CD1c-positive myeloid dendritic cell (primary cell): ENCODE measurements at regions not wholly inside any gene's neighbourhood (a gene's known extent, or its start where the extent isn't known, plus 50 kb on each side); places are given as distances from the start of the nearest gene placed in this dataset.

Source experiments
- DNase-seq: peaks from one replicate; pipeline ENCODE4 v3.0.0-alpha.2; 2016; ENCODE audit errors: extremely low spot score

DNA sequence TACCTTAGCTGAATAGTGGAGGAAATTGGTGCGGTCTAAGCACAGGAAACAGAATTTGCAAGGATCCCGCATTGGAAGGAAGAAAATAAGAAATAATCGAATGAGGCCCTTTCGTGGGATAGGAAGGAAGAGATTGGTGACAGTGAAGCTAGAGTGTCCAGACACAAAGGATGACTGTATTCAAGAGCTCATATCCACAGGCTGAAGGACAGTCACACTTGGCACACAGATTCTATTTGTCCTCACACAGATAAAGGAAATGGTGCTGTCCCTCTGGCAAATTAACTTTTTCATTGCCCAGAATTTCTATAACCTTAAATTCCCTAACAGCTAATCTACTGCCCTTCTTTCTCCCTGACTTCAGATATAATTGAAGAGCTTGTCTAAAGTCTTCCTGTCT, 2188.9 kb upstream of the TENM3 start:
- no peak for DNase-seq

DNA sequence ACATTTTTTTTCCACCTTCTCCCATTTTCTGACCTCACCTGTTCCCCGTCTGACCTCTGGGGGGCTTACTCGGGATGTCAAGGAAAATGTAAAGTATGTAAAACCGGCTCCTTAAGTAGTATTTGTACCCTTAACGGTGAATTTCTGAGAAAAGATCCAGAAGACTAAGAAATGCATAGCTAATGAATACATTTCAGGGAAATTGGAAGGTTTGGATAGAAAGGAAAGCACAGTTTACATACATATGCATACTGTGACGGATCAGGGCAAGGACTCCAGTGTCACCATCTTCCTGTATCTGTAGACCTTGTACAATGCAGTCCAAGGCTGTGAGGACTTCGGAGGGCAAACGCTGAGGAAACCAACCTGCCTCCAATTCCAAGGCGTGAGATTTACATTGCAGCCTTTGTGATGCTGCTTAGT, 2185.9 kb upstream of the TENM3 start:
- DNase-seq, result no peak

DNA sequence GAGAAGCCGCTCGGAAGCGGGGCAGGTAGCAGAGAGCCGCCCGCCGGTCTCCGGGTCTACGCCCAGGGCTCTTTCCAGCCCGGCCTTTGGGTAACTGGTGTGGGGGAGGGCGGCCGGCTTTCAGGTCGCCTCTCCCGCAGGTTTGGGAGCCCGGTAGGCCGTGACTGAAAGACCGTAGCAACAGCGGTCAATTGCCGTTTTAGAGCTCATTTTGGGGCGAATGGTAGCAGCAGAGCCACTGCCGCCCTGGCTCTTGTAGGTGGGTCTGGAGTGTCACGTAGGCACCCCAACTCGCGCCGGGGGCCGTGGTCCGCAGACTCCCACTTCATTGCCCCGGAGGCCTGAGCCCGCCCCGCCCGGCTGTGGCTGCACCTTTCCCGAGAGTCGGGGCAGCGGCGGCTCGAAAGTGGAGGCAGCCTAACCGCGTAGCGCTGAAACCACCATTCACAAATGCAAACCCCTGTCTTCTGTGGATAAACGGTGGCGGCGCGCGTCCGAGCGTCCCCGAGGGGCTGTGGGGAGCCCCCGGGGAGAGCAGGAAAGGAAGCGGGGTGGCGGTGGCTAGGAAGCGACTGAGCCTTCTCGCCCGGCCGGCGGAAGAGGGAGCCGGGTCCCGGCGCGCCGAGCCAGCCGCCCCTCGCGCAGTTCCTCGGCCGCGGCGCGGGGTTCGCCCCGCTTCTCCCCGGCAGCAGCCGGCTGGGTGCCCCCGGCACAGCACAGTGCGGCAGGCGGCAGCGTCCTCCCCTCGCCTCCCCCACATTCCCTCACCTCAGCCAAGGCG, 2185.1 kb upstream of the TENM3 start:
- no peak for DNase-seq

- DNase-seq, result no peak
These were observed 2184.4 kb upstream of the TENM3 start for GRCh38 chr4:180058691-180059215.

DNA sequence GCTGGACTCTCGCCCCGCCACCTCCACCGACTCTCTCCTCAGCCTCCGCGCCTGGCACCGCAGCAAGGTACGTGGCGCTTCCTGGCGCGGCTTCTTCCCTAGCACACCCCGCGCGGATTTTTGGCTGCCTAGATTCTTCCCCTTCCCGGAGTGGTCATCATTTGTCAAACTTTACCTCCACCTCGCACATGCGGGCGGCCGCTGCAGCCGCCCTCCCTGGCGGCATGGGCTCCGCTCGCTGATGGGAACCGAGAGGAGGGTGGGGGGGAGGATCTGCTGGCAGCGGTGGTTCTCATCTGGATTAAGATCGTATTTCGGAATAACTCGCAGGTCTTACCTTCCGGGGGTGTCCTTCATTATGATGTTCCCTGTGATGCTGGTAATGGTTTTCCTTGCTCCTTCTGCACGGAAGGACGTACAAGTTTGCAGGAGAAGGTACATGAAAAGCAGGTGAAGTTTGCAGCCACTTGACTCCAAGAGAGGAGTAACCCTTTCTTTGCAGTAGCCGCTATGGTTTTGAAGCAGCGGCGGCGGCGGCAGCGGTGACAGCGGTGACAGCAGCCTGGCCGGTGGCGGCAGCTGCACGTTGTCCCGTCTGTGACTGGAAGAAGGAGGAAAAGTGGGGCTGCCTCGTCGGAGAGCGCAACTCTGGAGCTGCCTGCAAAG, 2183.9 kb upstream of the TENM3 start:
- no peak for DNase-seq

DNA sequence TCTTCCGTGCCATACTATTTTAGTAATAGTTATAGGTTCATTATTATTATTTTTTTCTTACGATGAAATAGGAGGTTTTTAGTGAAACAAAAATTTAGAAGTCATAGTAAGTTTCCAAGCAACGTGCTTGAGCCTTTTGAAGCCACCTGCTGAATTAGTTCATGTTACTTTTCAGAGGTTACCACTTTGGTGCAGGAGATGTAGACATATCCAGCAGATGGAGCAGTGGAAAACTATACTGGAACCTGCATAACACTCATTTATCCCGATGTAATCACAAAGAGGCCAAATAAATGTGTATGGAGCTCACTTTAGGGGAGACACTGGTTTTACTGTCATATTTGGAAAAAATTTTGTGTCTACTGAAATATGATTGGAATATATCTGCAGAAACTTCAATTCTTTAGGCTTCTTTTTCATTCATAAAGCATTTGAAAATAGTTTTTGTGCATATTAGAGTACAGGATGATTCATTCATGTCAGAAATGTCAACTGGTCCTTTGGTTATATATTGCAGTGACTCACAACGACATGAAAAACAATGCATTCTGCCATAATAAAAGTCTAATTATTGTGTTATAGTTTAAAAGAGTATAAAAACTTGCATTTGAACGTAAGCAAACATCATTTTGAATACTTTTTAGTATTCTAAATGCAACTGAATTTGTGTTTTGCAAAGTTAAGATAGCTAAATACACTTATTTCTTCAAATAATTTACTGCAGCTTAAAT, 2182.9 kb upstream of the TENM3 start:
- DNase-seq, result no peak

DNA sequence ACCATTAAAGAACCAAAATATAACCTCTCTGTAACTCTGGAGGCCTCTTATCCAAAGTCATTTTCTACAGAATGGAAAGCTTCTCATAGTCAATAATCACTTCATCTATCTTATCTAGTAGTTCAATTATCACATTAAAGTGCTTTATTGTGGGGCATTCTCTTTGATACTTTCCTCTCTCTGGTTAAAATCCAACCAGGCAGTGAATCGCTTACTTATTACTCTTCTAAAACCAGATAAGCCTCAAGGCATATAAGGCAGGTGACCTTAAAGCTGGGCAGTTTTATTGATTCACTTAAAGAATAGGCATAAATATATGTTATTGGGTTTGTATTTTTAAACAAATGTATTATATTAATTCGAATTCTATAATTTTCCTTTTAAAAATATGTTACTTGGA, 2162.1 kb upstream of the TENM3 start:
- DNase-seq, result no peak

DNA sequence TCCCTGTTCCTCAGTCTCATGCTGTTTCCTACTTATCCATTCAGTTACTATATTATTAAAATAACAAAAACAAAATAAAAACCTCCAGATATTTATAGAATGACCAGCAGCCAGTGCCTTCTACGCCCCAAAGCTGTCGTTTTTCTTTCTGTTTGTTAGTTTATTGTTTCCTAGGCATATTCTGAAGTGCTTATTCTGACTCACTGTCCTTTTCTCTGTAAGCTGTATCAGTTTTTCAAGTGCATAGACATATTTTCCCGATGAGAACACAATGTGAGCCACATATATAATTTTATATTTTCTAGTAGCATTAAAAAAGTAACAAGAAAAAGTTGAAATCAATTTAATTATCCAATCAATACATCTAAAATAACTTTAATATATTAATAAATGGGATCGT, 2158.6 kb upstream of the TENM3 start:
- DNase-seq, result no peak

DNA sequence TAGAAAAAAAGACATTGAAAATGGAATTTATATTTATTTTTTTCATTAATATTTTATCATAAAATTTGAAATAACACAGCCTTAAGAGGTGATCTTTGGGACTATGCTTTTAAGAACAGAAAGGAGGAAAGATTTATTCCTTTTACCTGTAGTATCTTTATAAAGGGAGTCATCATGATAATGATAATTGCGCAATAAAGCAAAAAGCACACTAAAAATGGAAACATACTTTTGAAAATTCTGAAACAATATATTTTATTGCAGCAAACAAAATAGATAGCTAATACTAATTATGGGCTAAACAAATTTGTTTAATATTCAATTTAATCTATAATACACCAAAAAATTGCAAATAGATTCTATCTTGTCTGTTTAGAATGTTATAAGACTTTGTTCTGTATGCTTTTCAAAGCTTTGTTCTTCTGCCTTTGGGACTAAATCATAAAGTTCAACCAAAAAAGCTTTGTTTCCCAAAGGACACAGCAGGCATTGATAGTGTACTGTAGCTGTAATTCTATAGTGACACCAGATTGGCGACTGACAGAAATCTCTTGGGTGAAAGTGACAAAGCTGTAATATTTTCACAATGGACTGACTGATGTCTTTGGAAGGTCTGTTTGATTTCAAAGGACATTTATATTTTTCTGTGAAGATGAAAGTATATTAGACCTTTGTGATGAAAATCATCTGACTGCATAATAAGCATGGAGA, 2156.6 kb upstream of the TENM3 start:
- no peak for DNase-seq

DNA sequence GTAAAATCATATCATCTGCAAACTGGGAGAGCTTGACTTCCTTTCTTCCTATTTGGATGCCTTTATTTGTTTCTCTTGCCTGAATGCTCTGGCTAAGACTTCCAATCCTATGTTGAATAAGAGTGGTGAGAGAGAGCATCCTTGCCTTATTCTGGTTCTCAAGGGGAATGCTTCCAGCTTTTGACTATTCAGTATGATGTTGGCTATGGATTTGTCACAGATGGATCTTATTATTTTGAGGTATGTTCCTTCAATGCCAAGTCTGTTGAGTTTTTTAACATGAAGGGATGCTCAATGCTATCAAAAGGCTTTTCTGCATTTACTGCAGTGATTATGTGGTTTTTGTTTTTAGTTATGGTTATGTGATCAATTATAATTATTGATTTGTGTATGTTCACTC, 2144.6 kb upstream of the TENM3 start:
- no peak for DNase-seq

- peak; percentile 27 for DNase-seq
These were observed 2143.2 kb upstream of the TENM3 start for GRCh38 chr4:180099957-180100356.

GRCh38 chr4:180100433-180101344, 2142.5 kb upstream of the TENM3 start:
- no peak for DNase-seq

GRCh38 chr4:180101348-180102083, 2141.7 kb upstream of the TENM3 start:
- no peak for DNase-seq

- DNase-seq, result no peak
These were observed 2139.4 kb upstream of the TENM3 start for GRCh38 chr4:180103794-180104193.

- no peak for DNase-seq
These were observed 2137.8 kb upstream of the TENM3 start for GRCh38 chr4:180105362-180105761.

GRCh38 chr4:180106122-180106521, 2137.1 kb upstream of the TENM3 start:
- no peak for DNase-seq

DNA sequence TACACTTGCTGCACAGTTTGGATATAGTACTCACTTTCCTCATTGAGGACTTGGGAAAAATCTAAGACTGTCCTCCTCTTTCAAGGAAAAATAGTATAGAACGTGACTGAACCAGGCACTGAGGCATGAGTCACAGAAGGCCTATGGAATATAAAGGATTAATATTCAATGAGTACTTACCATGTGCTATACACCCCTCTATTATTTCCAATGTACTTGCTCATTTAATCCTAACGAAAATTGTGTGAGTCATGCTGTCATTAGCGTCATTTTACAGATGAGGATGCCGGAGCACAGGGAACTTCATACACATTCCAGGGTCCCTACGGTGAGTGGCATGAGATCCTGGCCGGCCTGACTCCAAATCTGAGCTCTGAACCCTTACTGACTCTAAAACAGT, 2136.2 kb upstream of the TENM3 start:
- DNase-seq, result no peak

- no peak for DNase-seq
These were observed 2126.4 kb upstream of the TENM3 start for GRCh38 chr4:180116840-180117239.

- DNase-seq, result no peak
These were observed 2123.1 kb upstream of the TENM3 start for GRCh38 chr4:180120068-180120467.
